HepG2 (cell line): ENCODE measurements at regions not wholly inside any gene's neighbourhood (a gene's known extent, or its start where the extent isn't known, plus 50 kb on each side); places are given as distances from the start of the nearest gene placed in this dataset.

ENCODE experiments used
- ATAC-seq: fragments of 200-7000 bp; cut with Tn5 transposase; 3 replicates; pipeline ENCODE4 v1.9.1; 2020; ENCODE audit warnings: mild to moderate bottlenecking, moderate library complexity
- BruUV-seq: library from RNA; stranded (reverse); fragments of 400-500 nt; replicated peaks from 2 replicates; lab custom pipeline; 2021; lab: Mats Ljungman, UMichigan
- CTCF ChIA-PET: fragments of 300-600 bp; formaldehyde crosslinking; extraction: SDS; loops from one replicate; lab custom pipeline; 2021; ENCODE audit warnings: low total read pairs, inconsistent platforms, low intra/inter-chr PET ratio; lab: Yijun Ruan, JAX
- POLR2A ChIA-PET: fragments of 350-600 bp; sonication (Branson Sonifier 250); formaldehyde crosslinking; loops from one replicate; lab custom pipeline; 2020; ENCODE audit warnings: antibody characterized with exemption, inconsistent platforms; lab: Yijun Ruan, JAX
- DNase-seq: peaks from one replicate; pipeline ENCODE4 v3.0.0-alpha.2; 2015; ENCODE audit warnings: low spot score
- FAIRE-seq: peaks from 3 replicates; lab custom pipeline; 2011; peaks lifted over from hg19 to GRCh38; lab: Jason Lieb, UNC
- H2AFZ ChIP-seq: one replicate; pipeline ENCODE4 v1.6.1; 2011; ENCODE audit warnings: low read length, inconsistent platforms
- H3K27ac ChIP-seq: fragments of 300-600 bp; 3 replicates; pipeline ENCODE4 v1.8.0; 2011; ENCODE audit warnings: mixed run types, mild to moderate bottlenecking, mixed read lengths, low read length, inconsistent platforms; ENCODE audit not compliant: insufficient read depth; ENCODE audit errors: extremely low read length
- H3K27me3 ChIP-seq, 2 experiments: fragments of 200-600 bp in 1 of 2; 2 replicates in 1 of 2; 3 replicates in 1 of 2; pipeline versions ENCODE4 v1.6.0 to v1.8.0; 2011; ENCODE audit warnings: low read length in 2 of 2, mild to moderate bottlenecking in 2 of 2, moderate library complexity in 2 of 2, inconsistent platforms in 1 of 2; ENCODE audit not compliant: insufficient read depth in 2 of 2, control insufficient read depth in 1 of 2
- H3K36me3 ChIP-seq, 2 experiments: fragments of 200-600 bp in 1 of 2; replicated peaks in 1 of 2; 2 replicates in 1 of 2; 3 replicates in 1 of 2; pipeline versions ENCODE4 v1.5.1 to v1.8.0; 2011; ENCODE audit warnings: low read length in 2 of 2, inconsistent platforms in 1 of 2; ENCODE audit not compliant: insufficient read depth in 2 of 2, control insufficient read depth in 1 of 2
- H3K4me1 ChIP-seq: 2 replicates; pipeline ENCODE4 v1.5.1; 2012; ENCODE audit warnings: low read length, inconsistent platforms; ENCODE audit not compliant: insufficient read depth
- H3K4me2 ChIP-seq: 2 replicates; pipeline ENCODE4 v1.6.0; 2011; ENCODE audit warnings: low read depth, low read length, inconsistent platforms
- H3K4me3 ChIP-seq, 3 experiments: fragments of 200-600 bp in 1 of 3; sonication (generic), shearing (Covaris generic) in 1 of 3; replicated peaks in 1 of 3; 2 replicates each; pipeline ENCODE4 v1.5.1; 2011 to 2016; ENCODE audit warnings: low read length in 3 of 3, inconsistent platforms in 2 of 3, low read depth in 2 of 3, mild to moderate bottlenecking in 2 of 3, control low read depth in 1 of 3, mixed read lengths in 1 of 3; ENCODE audit not compliant: insufficient read depth in 1 of 3
- H3K79me2 ChIP-seq: one replicate; pipeline ENCODE4 v1.6.1; 2011; ENCODE audit warnings: low read length, inconsistent platforms; ENCODE audit not compliant: insufficient read depth
- H3K9ac ChIP-seq: 2 replicates; pipeline ENCODE4 v1.6.0; 2011; ENCODE audit warnings: mild to moderate bottlenecking, low read depth, low read length, inconsistent platforms; ENCODE audit not compliant: insufficient read depth
- H3K9me3 ChIP-seq: 2 replicates; pipeline ENCODE4 v1.5.1; 2012; ENCODE audit warnings: mild to moderate bottlenecking, low read length
- H4K20me1 ChIP-seq: 2 replicates; pipeline ENCODE4 v1.6.0; 2011; ENCODE audit warnings: inconsistent platforms, mild to moderate bottlenecking, low read length, moderate library complexity; ENCODE audit not compliant: insufficient read depth
- AGO1 ChIP-seq: fragments of 200-400 bp; formaldehyde crosslinking; IDR thresholded peaks from 2 replicates; pipeline ENCODE4 v1.6.1; 2017; ENCODE audit warnings: mild to moderate bottlenecking, low read depth, low read length, moderate library complexity; ENCODE audit not compliant: poor library complexity, severe bottlenecking
- ARHGAP35 ChIP-seq: sonication (generic); formaldehyde crosslinking; IDR thresholded peaks from 2 replicates; pipeline ENCODE4 v1.9.0; 2022; ENCODE audit warnings: mild to moderate bottlenecking, inconsistent platforms, moderate library complexity, missing genetic modification reagents, borderline replicate concordance
- CENPX ChIP-seq: sonication (generic); formaldehyde crosslinking; IDR thresholded peaks from 2 replicates; pipeline ENCODE4 v1.9.0; 2021; ENCODE audit warnings: mild to moderate bottlenecking, missing genetic modification reagents, moderate library complexity
- ERF ChIP-seq: IDR thresholded peaks from 2 replicates; pipeline ENCODE4 v1.6.1; 2018; ENCODE audit warnings: missing biosample characterization, missing genetic modification reagents
- HNF4G ChIP-seq, 2 experiments: sonication (generic) in 1 of 2; formaldehyde crosslinking in 1 of 2; IDR thresholded peaks; 2 replicates each; pipeline versions ENCODE4 v1.4.0 to v1.6.1; 2011 to 2020; ENCODE audit warnings: borderline replicate concordance in 2 of 2, low read depth in 2 of 2, mild to moderate bottlenecking in 2 of 2, low read length in 1 of 2, missing genetic modification reagents in 1 of 2, moderate library complexity in 1 of 2
- KLF6 ChIP-seq: IDR thresholded peaks from 2 replicates; pipeline ENCODE4 v1.8.0; 2016; ENCODE audit warnings: missing biosample characterization, missing genetic modification reagents
- TAF1 ChIP-seq: sonication (generic); formaldehyde crosslinking; IDR thresholded peaks from 2 replicates; pipeline ENCODE4 v1.4.0; 2020; ENCODE audit warnings: missing genetic modification reagents
- XRCC5 ChIP-seq: fragments of 200-400 bp; formaldehyde crosslinking; optimal IDR thresholded peaks from 2 replicates; pipeline ENCODE3; 2017; ENCODE audit warnings: mild to moderate bottlenecking, low read length
- ZNF253 ChIP-seq: sonication (generic); formaldehyde crosslinking; IDR thresholded peaks from 2 replicates; pipeline ENCODE4 v1.8.0; 2022; ENCODE audit warnings: mild to moderate bottlenecking, missing genetic modification reagents, borderline replicate concordance
- ZNF747 ChIP-seq: sonication (generic); formaldehyde crosslinking; IDR thresholded peaks from 2 replicates; pipeline ENCODE4 v1.8.1; 2023; ENCODE audit warnings: missing genetic modification reagents, mild to moderate bottlenecking, borderline replicate concordance
- WGBS: methylation state at CpG from one replicate; pipeline ENCODE4 v1.1.6; 2017; ENCODE audit warnings: low lambda C conversion rate; 5-methylcytosine and 5-hydroxymethylcytosine counted together
- in situ Hi-C: cut with HindIII; loops from 2 replicates; pipeline ENCODE4 v1.10.0; 2017; ENCODE audit warnings: low pct_unique_long_range_greater_than_20kb; ENCODE audit not compliant: extremely low pct_ligation_motif_present
- intact Hi-C: fragments of 100-400 bp; cut with micrococcal nuclease; formaldehyde crosslinking; loops from one replicate; pipeline ENCODE4 v1.10.0; 2022; ENCODE audit not compliant: unreplicated experiment
- TF ChIP-seq, protein P1 (sequence below): sonication (generic); formaldehyde crosslinking; conservative IDR thresholded peaks from 2 replicates; pipeline ENCODE4 v1.4.0; 2020; ENCODE audit warnings: mild to moderate bottlenecking, missing genetic modification reagents, moderate library complexity
- TF ChIP-seq, protein P2 (sequence below): sonication (generic); formaldehyde crosslinking; IDR thresholded peaks from 2 replicates; pipeline ENCODE4 v1.4.0; 2020; ENCODE audit warnings: missing genetic modification reagents; ENCODE audit errors: not compliant biosample characterization
- TF ChIP-seq, protein P3 (sequence below): sonication (generic); formaldehyde crosslinking; IDR thresholded peaks from 2 replicates; pipeline ENCODE4 v1.5.0; 2020; ENCODE audit warnings: missing genetic modification reagents, mild to moderate bottlenecking, borderline replicate concordance

DNA sequence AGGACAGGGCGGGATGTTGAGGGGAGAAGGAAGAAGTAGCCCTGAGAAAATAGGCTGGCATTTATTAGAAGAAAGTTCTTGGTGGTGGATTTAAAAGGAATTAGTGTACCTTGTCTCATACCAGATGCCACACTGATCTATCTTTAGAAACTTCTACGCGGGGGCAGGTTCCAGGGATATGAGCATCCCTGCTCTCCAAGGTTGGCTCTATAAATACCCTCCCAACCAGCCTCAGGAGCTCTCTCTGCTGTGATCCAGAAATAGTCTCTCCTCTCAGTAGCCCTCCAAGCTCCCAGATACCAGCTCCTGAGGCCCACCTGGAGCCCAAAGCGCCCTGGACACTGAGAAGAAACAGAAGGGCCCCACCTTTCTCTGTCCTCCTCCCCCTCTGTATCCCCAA is 128.3 kb upstream of the TNR start:
- no peak overlapping the region for H3K4me3 ChIP-seq
- no peak overlapping the region for H3K27ac ChIP-seq
- no peaks in the 10 kb centered on the region for H3K9me3 ChIP-seq
- no peak overlapping the region for H3K4me2 ChIP-seq
- ATAC-seq: no peak
- TF ChIP-seq TAF1 (CRISPR knock-in tag): no peak
- TF ChIP-seq XRCC5: no peak
- TF ChIP-seq ERF (CRISPR knock-in tag): no peak
- no peak for TF ChIP-seq ARHGAP35 (CRISPR knock-in tag)
- no peak for TF ChIP-seq ZNF747 (CRISPR knock-in tag)
- no peak for TF ChIP-seq CENPX (CRISPR knock-in tag)
- TF ChIP-seq, protein P1, sequence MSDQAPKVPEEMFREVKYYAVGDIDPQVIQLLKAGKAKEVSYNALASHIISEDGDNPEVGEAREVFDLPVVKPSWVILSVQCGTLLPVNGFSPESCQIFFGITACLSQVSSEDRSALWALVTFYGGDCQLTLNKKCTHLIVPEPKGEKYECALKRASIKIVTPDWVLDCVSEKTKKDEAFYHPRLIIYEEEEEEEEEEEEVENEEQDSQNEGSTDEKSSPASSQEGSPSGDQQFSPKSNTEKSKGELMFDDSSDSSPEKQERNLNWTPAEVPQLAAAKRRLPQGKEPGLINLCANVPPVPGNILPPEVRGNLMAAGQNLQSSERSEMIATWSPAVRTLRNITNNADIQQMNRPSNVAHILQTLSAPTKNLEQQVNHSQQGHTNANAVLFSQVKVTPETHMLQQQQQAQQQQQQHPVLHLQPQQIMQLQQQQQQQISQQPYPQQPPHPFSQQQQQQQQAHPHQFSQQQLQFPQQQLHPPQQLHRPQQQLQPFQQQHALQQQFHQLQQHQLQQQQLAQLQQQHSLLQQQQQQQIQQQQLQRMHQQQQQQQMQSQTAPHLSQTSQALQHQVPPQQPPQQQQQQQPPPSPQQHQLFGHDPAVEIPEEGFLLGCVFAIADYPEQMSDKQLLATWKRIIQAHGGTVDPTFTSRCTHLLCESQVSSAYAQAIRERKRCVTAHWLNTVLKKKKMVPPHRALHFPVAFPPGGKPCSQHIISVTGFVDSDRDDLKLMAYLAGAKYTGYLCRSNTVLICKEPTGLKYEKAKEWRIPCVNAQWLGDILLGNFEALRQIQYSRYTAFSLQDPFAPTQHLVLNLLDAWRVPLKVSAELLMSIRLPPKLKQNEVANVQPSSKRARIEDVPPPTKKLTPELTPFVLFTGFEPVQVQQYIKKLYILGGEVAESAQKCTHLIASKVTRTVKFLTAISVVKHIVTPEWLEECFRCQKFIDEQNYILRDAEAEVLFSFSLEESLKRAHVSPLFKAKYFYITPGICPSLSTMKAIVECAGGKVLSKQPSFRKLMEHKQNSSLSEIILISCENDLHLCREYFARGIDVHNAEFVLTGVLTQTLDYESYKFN (CRISPR knock-in tag): no peak
- TF ChIP-seq, protein P2, sequence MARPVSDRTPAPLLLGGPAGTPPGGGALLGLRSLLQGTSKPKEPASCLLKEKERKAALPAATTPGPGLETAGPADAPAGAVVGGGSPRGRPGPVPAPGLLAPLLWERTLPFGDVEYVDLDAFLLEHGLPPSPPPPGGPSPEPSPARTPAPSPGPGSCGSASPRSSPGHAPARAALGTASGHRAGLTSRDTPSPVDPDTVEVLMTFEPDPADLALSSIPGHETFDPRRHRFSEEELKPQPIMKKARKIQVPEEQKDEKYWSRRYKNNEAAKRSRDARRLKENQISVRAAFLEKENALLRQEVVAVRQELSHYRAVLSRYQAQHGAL (CRISPR knock-in tag): no peak
- TF ChIP-seq KLF6 (CRISPR knock-in tag): no peak
- TF ChIP-seq ZNF253: no peak
- no peak for TF ChIP-seq AGO1
- TF ChIP-seq, protein P3, sequence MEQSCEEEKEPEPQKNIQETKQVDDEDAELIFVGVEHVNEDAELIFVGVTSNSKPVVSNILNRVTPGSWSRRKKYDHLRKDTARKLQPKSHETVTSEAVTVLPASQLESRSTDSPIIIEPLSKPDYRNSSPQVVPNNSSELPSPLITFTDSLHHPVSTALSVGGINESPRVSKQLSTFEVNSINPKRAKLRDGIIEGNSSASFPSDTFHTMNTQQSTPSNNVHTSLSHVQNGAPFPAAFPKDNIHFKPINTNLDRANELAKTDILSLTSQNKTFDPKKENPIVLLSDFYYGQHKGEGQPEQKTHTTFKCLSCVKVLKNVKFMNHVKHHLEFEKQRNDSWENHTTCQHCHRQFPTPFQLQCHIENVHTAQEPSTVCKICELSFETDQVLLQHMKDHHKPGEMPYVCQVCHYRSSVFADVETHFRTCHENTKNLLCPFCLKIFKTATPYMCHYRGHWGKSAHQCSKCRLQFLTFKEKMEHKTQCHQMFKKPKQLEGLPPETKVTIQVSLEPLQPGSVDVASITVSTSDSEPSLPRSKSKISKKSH (CRISPR knock-in tag): no peak
- TF ChIP-seq HNF4G (IDR thresholded peaks at IDR 0.05; ENCODE audit: borderline replicate concordance, low read depth, low read length): no peak
- no peak for TF ChIP-seq HNF4G (CRISPR knock-in tag; IDR thresholded peaks at IDR 0.05; ENCODE audit: borderline replicate concordance, low read depth)
- TF ChIP-seq, all 625 proteins: peak for 0
- H2AFZ ChIP-seq: no peak overlapping the region
- DNase-seq: no peak
- H4K20me1 ChIP-seq: no peaks in the 10 kb centered on the region
- ChIA-PET CTCF (no interaction called here), POLR2A (no interaction called here)
- no TSS peak for BruUV-seq
- no peak overlapping the region for H3K9ac ChIP-seq
- H3K79me2 ChIP-seq: no peaks in the 10 kb centered on the region
- no peaks in the 10 kb centered on the region for H3K36me3 ChIP-seq
- no peaks in the 10 kb centered on the region for H3K4me1 ChIP-seq
- FAIRE-seq: no peak
- WGBS: 3% methylated on average over 4 of the region's 4 CpGs
- peaks cover 5 to 12% of the 10 kb centered on the region in 2 experiments; a peak in 4 of 5 replicates for H3K27me3 ChIP-seq
- intact Hi-C loops: no loop called here
- in situ Hi-C loops: no loop called here
